Left cardiac atrium (tissue), 4 donors: ENCODE measurements at regions not wholly inside any gene's neighbourhood (a gene's known extent, or its start where the extent isn't known, plus 50 kb on each side); places are given as distances from the start of the nearest gene placed in this dataset.
"Not testable (repeated sequence)": the region's sequence is repeated elsewhere in the genome, so short reads cannot be mapped to it uniquely, and the experiment has no call there.

ENCODE experiments used
- ATAC-seq, 2 donors: fragments of 200-7000 bp; cut with Tn5 transposase; one replicate each; pipeline ENCODE4 v1.9.1; 2020; ENCODE audit warnings: mild to moderate bottlenecking in 2 of 2, moderate library complexity in 2 of 2
- DNase-seq: peaks from one replicate; pipeline ENCODE4 v3.0.0-alpha.2; 2020
- intact Hi-C, 2 donors: fragments of 100-400 bp; cut with DNase I; formaldehyde crosslinking; loops; one replicate each; pipeline versions ENCODE4 v1.14.1 to v1.15.1; 2022 to 2023
- donor health status: DM: no; HTN: yes; CAD: no.
- donor health status: DM: no; HTN: yes; CAD: no; lungs with severe emphysema.
- donor health status: DM: yes; HTN: yes; CAD: no.
- donor health status: Dilated cardiomyopathy.

DNA sequence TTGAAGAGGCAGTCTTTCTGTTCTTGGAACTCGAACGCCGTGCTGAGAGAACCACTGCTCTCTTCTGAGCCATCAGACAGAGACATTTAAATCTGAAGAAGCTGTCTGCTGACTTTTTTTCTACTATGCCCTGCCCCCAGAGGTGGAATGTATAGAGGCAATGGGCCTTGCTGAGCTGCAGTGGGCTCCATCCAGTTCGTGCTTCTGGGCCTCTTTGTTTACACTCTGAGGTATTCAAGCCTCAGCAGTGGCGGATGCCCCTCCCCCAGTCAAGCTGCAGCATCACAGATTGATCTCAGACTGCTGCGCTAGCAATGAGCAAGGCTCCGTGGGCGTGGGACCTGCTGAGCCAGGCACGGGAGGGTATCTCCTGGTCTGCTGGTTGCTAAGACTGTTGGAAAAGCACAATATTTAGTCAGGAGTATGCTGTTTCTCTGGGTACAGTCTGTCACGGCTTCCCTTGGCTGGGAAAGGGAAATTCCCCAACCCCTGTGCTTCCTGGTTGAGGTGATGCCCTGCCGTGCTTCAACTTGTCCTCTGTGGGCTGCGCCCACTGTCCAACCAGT is 526.8 kb downstream of the CD109 start:
- intact Hi-C loops = no loop called here
- DNase-seq (no peak), ATAC-seq (no peak)

- DNase-seq (no peak), ATAC-seq (no peak)
- intact Hi-C loops = no loop called here
Measured at GRCh38 chr6:74213995-74214394, 518.0 kb downstream of the CD109 start.

GRCh38 chr6:74208239-74208638 is 512.2 kb downstream of the CD109 start:
- ATAC-seq = no peak
- intact Hi-C loops = no loop called here
- DNase-seq = no peak

DNA sequence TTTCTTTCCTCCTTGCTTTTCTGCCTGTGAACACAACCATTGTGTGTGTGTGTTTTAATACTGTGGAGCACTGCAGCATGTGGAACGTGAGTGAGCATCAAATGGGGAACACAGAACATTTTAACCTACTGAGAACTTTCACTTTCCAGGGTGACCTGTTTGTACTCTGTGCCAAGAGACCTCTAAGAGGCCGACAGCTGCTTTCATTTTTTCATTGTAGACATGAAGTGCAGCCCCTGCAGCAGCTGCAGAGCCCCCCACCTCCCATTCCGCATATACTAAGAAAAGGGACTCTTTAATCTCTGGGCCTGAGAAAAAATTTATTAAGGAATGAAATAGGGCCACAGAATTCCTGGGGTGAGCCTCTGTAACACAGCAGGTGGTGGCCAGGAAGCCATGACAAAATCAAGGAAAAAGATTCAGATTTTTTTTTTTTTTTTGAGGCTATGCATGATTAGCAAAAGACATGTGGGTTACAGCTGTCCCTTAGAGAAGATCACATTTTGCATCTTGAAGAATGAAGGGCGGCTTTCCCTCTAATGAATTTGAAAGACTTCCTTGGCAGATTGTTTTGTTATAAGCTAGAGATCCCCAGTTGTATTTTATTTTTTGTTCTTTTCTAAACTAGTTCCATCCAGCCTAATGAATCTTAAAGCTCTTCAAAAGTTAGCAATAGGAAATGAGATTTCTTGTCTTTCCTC is 503.4 kb downstream of the CD109 start:
- ATAC-seq (no peak), DNase-seq (no peak)
- intact Hi-C loops = no loop called here

DNA sequence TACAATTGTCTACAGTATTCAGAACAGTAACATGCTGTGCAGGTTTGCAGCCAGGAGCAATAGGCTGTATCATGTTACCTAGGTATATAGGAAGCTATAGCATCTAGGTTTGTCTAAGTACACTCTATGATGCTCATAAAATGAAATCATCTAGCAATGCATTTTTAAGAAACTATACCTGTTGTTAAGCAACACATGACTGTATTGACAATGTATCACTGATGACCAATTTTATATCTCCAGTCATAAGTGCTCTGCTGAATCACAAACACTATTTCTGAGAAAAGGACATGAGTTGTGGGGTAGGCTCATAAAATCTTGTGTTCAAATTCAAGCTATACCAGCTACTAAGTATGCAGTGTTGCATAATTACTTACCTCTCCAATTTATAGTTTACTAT is 501.3 kb downstream of the CD109 start:
- no peak for DNase-seq
- intact Hi-C loops = no loop called here
- no peak for ATAC-seq

DNA sequence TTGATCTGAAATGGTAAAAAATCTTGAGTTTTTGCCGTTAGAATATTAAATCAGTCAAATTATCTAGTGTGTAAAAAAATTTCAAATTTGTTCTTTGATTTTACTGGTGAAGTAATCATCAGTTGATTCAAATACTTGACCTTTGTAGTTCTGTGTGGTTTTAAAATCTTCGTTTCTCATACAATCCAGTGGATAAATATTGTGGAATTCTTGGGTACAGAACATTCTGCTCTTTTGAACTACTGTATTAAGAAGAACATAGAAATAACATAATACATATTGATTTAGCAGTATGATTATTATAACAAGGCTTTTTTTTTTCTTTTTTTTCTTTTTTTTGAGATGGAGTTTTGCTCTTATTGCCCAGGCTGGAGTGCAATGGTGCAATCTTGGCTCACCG is 491.8 kb downstream of the CD109 start:
- intact Hi-C loops = no loop called here
- DNase-seq (no peak), ATAC-seq (no peak)

DNA sequence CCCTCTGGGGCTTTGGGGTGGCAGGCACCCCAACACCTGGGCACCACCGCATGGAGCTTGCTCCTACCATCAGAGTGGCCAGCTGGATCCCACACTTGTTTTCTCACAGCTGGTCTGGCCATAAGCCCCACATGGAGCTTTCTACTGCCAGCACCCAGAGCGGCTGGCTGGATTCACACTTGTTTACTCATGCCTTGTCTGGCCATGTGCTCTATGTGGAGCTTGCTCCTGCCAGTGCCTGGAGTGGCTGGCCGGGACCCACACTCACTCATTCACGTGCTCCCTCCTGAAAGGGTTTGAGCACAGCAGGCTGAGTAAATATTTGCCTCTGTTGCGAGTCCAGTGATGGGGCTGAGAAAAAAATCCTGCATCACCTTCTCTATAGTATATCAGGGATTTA is 487.0 kb downstream of the CD109 start:
- intact Hi-C loops = no loop called here
- ATAC-seq = peak in 1 of 2 donors; percentile 38
- no peak for DNase-seq

- intact Hi-C loops = no loop called here
- ATAC-seq (no peak), DNase-seq (no peak)
Measured at GRCh38 chr6:74181471-74181870, 485.5 kb downstream of the CD109 start.

- intact Hi-C loops = no loop called here
- no peak for DNase-seq
- ATAC-seq = no peak
Measured at GRCh38 chr6:74177506-74177905, 481.5 kb downstream of the CD109 start.

DNA sequence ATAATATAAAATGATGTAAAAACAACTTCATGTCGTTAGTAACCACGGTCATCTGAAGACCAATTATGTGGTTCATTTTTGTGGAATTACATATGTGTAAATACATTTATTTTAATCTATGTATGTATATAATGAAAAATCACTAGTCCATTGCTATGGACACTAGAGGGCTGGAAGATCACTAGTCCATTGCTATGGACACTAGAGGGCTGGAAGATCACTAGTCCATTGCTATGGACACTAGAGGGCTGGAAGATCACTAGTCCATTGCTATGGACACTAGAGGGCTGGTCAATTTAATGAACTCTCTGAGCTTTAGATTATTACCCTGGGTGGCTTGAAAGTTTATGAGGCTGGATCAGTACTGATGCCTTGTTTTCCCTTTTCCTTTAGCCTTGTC is 474.5 kb downstream of the CD109 start:
- intact Hi-C loops, ATAC-seq, DNase-seq: not testable (repeated sequence)

DNA sequence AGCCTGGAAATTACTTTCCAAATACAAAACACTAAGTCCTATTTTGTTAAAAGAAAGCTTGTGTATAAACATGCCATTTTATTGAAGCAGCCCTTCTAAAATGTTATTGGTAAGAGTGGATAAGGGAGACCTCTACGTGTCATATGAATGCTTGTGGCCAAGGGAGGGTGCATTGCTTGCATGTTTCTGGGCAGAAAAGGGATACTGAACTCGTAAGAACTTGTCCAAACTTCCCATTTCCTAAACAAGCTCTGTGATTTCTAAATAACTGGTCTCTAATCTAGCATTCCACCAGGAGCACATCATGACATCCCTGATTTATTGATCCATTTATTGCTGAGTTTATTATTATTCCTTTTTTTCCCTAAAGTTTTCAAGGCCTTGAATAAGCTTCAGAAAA is 474.1 kb downstream of the CD109 start:
- intact Hi-C loops = no loop called here
- no peak for DNase-seq
- ATAC-seq = no peak

DNA sequence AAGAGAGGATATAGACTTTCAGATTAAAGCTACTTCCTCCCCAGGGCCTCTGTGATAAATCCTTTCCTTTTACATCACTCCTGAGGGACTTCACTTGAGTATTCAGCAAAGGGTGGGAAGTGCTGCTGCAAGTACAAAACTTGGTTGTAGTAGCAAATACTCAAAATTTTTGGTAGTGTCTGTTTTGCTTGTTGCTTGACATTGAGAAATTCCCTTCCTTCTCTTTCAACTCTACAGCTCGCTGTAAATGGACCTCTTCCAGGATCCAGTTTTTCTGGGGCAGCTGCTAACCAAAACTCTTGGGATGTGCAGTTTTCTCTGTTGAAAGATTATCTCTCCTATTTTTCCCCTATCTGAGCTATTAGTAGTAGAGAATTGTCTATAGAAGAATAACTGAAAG is 472.0 kb downstream of the CD109 start:
- DNase-seq = no peak
- no peak for ATAC-seq
- intact Hi-C loops = no loop called here

- intact Hi-C loops = no loop called here
- ATAC-seq (no peak), DNase-seq (peak; percentile 17)
Measured at GRCh38 chr6:74167511-74167910, 471.5 kb downstream of the CD109 start.

DNA sequence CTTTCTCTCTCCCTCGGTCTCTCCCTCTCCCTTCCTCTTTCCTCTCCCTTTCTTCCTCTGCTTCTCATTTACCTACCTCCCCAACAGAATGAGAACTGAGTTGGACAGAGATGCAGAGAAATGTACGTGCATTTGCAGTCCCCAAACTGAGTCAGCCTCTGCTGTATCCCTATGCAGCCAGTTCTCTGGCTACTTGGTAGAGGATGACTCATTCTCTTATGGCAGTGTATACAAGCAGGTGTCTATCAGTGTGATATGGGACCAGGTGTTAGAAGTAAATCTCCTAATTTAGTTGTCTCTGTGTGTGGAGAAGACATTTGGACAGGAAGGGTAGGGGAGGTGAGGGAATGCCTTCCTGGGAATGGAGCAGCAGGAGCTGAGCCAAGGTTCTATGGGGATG is 470.8 kb downstream of the CD109 start:
- intact Hi-C loops = no loop called here
- DNase-seq = no peak
- ATAC-seq = no peak

GRCh38 chr6:74161380-74161779 is 465.4 kb downstream of the CD109 start:
- ATAC-seq (no peak), DNase-seq (no peak)
- intact Hi-C loops = no loop called here

DNA sequence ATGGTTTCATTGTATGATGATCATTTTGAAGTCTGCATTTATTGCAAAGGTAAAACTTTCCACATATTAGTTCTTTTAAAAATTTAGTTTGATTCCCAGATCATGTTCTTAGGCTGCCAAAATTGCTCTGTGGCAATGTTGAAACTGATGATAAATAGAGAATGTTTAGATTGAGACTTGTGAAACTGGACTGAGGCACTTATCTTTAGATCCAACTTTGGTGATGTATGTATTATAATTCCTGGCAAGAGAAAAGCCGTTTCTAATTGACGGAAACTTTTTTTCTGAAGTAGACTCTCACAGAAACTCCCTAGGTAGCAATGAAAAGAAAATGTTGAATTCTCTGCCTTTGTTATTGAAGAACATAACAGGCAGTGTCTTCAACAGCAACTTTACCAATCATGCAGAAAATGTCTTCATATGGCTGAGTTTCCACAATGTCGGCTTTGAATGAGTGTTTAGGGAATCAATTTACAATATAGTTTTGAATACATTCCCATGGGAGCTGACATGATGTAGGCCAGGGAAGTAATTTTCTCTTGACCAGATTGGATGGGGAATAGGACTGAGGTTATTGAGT is 456.2 kb downstream of the CD109 start:
- no peak for DNase-seq
- intact Hi-C loops = no loop called here

GRCh38 chr6:74145931-74146330 is 449.9 kb downstream of the CD109 start:
- DNase-seq (no peak), ATAC-seq (no peak)
- intact Hi-C loops = no loop called here

More for the DNA sequence above, 456.2 kb downstream of the CD109 start:
- no peak for ATAC-seq

- intact Hi-C loops = no loop called here
- ATAC-seq = no peak
- DNase-seq = no peak
Measured at GRCh38 chr6:74137911-74138310, 441.9 kb downstream of the CD109 start.

GRCh38 chr6:74134327-74134726 is 438.3 kb downstream of the CD109 start:
- no peak for DNase-seq
- ATAC-seq = no peak
- intact Hi-C loops = no loop called here

- ATAC-seq = no peak
- intact Hi-C loops = no loop called here
- DNase-seq = no peak
Measured at GRCh38 chr6:74133073-74133472, 437.1 kb downstream of the CD109 start.

DNA sequence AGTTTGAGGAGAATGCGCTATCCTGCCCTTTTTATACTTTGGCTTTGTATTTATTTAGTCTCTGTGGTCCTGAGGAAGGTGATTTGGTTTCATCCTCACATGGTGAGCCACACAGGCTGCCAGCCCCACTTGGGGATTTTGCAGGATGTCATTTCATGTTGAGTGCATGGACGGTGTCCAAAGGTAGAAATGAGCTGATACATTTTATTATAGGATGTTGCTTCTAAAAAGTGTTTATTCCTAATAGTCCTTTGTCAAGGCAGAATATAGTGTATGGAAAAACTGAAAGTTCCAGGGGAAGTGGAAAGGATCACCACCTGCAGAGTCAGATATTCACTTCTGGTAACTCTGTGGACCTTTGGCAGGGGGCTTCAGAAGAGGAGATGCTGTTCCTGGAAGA is 434.6 kb downstream of the CD109 start:
- no peak for ATAC-seq

More for the DNA sequence above, 434.6 kb downstream of the CD109 start:
- intact Hi-C loops = no loop called here
- DNase-seq = no peak
